Heart left ventricle (tissue), 16 donors: ENCODE measurements at regions not wholly inside any gene's neighbourhood (a gene's known extent, or its start where the extent isn't known, plus 50 kb on each side); places are given as distances from the start of the nearest gene placed in this dataset.
A peak's percentile ranks its signal among the peaks of the same experiment; 100 is the strongest.

ENCODE experiments used
- ATAC-seq, 4 donors: fragments of 200-7000 bp; cut with Tn5 transposase; one replicate each; pipeline ENCODE4 v1.9.1; 2020 to 2022; ENCODE audit warnings: moderate library complexity in 4 of 4, mild to moderate bottlenecking in 3 of 4, moderate number of reproducible peaks in 1 of 4
- DNase-seq, 5 donors: peaks; one replicate each; pipeline ENCODE4 v3.0.0-alpha.2; 2020
- H3K27ac ChIP-seq, 12 donors: fragments of 200-600 bp; sonication (generic) in 4 of 12; one replicate each; pipeline versions ENCODE4 v1.5.0 to v1.8.0; 2016 to 2022; ENCODE audit warnings: mild to moderate bottlenecking in 2 of 12
- H3K27me3 ChIP-seq, 9 donors: fragments of 200-600 bp; sonication (generic) in 2 of 9; one replicate each; pipeline versions ENCODE4 v1.5.1 to v1.8.0; 2016 to 2022; ENCODE audit warnings: mild to moderate bottlenecking in 3 of 9
- H3K36me3 ChIP-seq, 9 donors: fragments of 200-600 bp; sonication (generic) in 2 of 9; one replicate each; pipeline versions ENCODE4 v1.5.0 to v1.8.0; 2018 to 2022; ENCODE audit warnings: mild to moderate bottlenecking in 2 of 9
- H3K4me1 ChIP-seq, 12 donors: fragments of 200-600 bp; sonication (generic) in 4 of 12; one replicate each; pipeline versions ENCODE4 v1.5.0 to v1.8.0; 2016 to 2022; ENCODE audit warnings: mild to moderate bottlenecking in 3 of 12
- H3K4me3 ChIP-seq, 12 donors: fragments of 200-600 bp; sonication (generic) in 4 of 12; one replicate each; pipeline versions ENCODE4 v1.5.0 to v1.8.0; 2017 to 2022; ENCODE audit warnings: mild to moderate bottlenecking in 9 of 12, moderate library complexity in 4 of 12
- H3K9me3 ChIP-seq, 12 donors: fragments of 200-600 bp; sonication (generic) in 4 of 12; one replicate each; pipeline versions ENCODE4 v1.5.0 to v1.8.0; 2016 to 2022; ENCODE audit warnings: mild to moderate bottlenecking in 1 of 12
- POLR2A ChIP-seq, 2 donors: fragments of 450-650 bp; IDR thresholded peaks; one replicate each; pipeline ENCODE4 v1.6.1; 2017; ENCODE audit warnings: antibody characterized with exemption in 2 of 2, mild to moderate bottlenecking in 2 of 2, moderate library complexity in 2 of 2
- WGBS, 4 donors: extraction: QIAGEN DNeasy Blood & Tissue Kit in 2 of 4; methylation state at CpG; one replicate each; pipeline versions ENCODE4 v1.1.5 to v1.1.7; 2013 to 2018; 5-methylcytosine and 5-hydroxymethylcytosine counted together
- intact Hi-C, 10 donors: fragments of 100-400 bp; cut with DNase I; formaldehyde crosslinking; loops; one replicate each; pipeline versions ENCODE4 v1.11.1 to v1.14.2; 2022
- TF ChIP-seq, protein P1 (sequence below), 12 donors: fragments of 200-600 bp; sonication (generic) in 4 of 12; IDR thresholded peaks; one replicate each; pipeline versions ENCODE4 v1.5.0 to v1.8.0; 2018 to 2022; ENCODE audit warnings: antibody characterized with exemption in 12 of 12, mild to moderate bottlenecking in 5 of 12
- donor health status: ischemic (EF 13 %, LVEDD 7.1; RV severe dilation, severe dysfunction).
- donor health status: healthy with polysubstance abuse.
- donor health status: DM: no; HTN: yes; CAD: no.
- donor health status: DM: no; HTN: no; CAD: no.
- donor health status: ischemic (EF 25% LVEDD 6.9; RV normal size, moderate dysfunction).
- donor health status: ischemic (EF 25% LVEDD 5.7; RV mildly dilated, moderate dysfunction).
- donor health status: healthy.
- donor health status: DM: yes; HTN: yes; CAD: no.
- donor health status: ischemic (EF 35%, LVEDD 5.7; RV mildly dilated, moderate dysfunction).
- donor health status: nonischemic (EF 11% LVEDD 7.7; RV severe dilation, severe dysfunction).
- donor health status: DM: yes; HTN: yes; CAD: no.
- donor health status: PGD.
- donor health status: ischemic (EF 29% LVEDD 5.4; RV normal size, mild dysfunction).
- donor health status: nonischemic (EF 23%, LVEDD 6.1; RV moderate dilation, normal function).

DNA sequence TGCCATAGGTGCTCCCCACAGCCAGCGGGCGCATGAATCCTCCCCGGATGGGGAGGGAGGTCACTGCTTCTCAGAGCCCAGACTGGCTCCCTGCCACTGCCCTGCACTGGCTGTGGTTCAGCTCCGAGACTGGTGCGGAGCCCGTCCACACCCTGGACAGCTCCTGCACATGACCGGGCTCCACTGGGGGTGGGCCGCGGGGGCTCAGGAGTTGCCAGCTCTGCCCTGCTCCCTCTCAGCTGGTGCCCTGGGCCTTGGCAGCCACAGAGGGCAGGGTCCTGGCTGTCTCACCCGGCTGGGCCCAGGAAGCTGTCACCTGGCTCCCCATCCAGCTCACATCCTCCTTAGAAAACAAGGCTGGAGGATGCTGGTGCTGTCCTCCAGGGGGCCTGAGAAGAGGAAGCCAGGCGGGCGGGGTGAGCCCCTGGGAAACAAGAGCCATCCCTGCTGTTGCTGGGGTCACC is 64.9 kb upstream of the ADRA2C start:
- ATAC-seq (peak in 2 of 4 donors; percentile 32 to 38), DNase-seq (peak in 1 of 5 donors; percentile 30)
- no peak overlapping the region for H3K27ac ChIP-seq
- no peaks in the 10 kb centered on the region for H3K36me3 ChIP-seq
- no peaks in the 10 kb centered on the region for H3K4me1 ChIP-seq
- TF ChIP-seq POLR2A (IDR thresholded peaks at IDR 0.05), result no peak
- TF ChIP-seq, protein P1, sequence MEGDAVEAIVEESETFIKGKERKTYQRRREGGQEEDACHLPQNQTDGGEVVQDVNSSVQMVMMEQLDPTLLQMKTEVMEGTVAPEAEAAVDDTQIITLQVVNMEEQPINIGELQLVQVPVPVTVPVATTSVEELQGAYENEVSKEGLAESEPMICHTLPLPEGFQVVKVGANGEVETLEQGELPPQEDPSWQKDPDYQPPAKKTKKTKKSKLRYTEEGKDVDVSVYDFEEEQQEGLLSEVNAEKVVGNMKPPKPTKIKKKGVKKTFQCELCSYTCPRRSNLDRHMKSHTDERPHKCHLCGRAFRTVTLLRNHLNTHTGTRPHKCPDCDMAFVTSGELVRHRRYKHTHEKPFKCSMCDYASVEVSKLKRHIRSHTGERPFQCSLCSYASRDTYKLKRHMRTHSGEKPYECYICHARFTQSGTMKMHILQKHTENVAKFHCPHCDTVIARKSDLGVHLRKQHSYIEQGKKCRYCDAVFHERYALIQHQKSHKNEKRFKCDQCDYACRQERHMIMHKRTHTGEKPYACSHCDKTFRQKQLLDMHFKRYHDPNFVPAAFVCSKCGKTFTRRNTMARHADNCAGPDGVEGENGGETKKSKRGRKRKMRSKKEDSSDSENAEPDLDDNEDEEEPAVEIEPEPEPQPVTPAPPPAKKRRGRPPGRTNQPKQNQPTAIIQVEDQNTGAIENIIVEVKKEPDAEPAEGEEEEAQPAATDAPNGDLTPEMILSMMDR (IDR thresholded peaks at IDR 0.05), result no peak
- no peak overlapping the region for H3K4me3 ChIP-seq
- intact Hi-C loops, result no loop called here
- 44 to 58% (median 50%) methylated on average over 5 to 12 of the region's 12 CpGs for WGBS, 4 donors
- peaks cover 0 to 24% (median 11%) of the 10 kb centered on the region in 12 donors for H3K9me3 ChIP-seq
- H3K27me3 ChIP-seq, result peaks cover 17 to 83% (median 27%) of the 10 kb centered on the region in 9 donors

DNA sequence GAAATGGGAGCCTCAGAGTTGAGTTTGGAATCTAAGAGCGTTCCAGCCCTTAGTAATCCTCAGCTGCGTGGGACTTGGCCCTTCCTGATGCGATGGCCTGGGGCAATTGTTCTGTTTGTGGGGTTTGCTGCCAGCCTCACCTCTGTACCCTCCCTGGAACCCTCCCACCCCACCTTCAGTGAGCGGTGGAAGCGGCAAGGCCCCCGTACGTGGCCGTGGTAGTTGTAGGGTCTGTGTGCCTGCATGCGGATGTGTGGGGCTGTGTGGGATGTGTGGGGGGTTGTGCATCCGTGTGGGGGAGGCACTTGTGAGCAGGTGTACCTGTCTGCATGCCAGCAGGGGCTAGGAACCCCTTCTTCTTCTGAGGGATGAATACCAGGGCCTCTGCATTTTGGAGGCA is 65.4 kb upstream of the ADRA2C start:
- 76 to 84% (median 81%) methylated on average over 10 of the region's 10 CpGs for WGBS, 4 donors

DNA sequence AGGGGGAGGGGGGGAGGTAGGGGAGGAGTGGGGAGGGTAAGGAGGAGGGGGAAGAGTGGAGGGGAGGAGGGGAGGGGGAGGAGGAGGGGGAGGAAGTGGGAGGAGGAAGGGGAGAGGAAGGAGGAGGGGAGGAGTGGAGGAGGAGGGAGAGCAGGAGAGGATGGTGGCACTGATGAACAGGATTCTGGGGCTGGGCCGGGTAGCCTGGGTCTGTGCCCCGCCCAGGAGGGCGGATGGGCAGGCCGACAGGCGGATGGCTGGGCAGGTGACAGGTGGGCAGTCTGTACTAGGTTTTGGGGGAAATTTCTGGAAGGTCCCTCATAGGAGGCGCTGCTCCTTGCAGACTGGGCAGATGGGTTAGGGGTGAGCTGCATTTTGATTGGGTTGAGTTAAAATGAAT is 66.0 kb upstream of the ADRA2C start:
- H3K27me3 ChIP-seq, result peaks cover 17 to 82% (median 27%) of the 10 kb centered on the region in 9 donors
- no peak overlapping the region for H3K27ac ChIP-seq
- intact Hi-C loops, result no loop called here
- 70 to 73% (median 71%) methylated on average over 6 of the region's 6 CpGs for WGBS, 4 donors
- H3K4me1 ChIP-seq, result no peaks in the 10 kb centered on the region
- DNase-seq (peak in 1 of 5 donors; percentile 7), ATAC-seq (no peak)
- peaks cover 0 to 30% (median 12%) of the 10 kb centered on the region in 12 donors for H3K9me3 ChIP-seq
- TF ChIP-seq, protein P1 (IDR thresholded peaks at IDR 0.05), result no peak
- TF ChIP-seq POLR2A (IDR thresholded peaks at IDR 0.05), result no peak
- no peaks in the 10 kb centered on the region for H3K36me3 ChIP-seq
- no peak overlapping the region for H3K4me3 ChIP-seq

More for the DNA sequence above, 65.4 kb upstream of the ADRA2C start:
- no peak overlapping the region for H3K27ac ChIP-seq
- H3K27me3 ChIP-seq, result peaks cover 17 to 85% (median 27%) of the 10 kb centered on the region in 9 donors
- DNase-seq, result peak in 1 of 5 donors; percentile 33
- H3K36me3 ChIP-seq, result no peaks in the 10 kb centered on the region
- intact Hi-C loops, result no loop called here
- no peak for TF ChIP-seq POLR2A (IDR thresholded peaks at IDR 0.05)
- TF ChIP-seq, protein P1 (IDR thresholded peaks at IDR 0.05), result no peak
- H3K4me3 ChIP-seq, result no peak overlapping the region
- ATAC-seq, result no peak
- H3K9me3 ChIP-seq, result peaks cover 0 to 28% (median 12%) of the 10 kb centered on the region in 12 donors
- no peaks in the 10 kb centered on the region for H3K4me1 ChIP-seq

DNA sequence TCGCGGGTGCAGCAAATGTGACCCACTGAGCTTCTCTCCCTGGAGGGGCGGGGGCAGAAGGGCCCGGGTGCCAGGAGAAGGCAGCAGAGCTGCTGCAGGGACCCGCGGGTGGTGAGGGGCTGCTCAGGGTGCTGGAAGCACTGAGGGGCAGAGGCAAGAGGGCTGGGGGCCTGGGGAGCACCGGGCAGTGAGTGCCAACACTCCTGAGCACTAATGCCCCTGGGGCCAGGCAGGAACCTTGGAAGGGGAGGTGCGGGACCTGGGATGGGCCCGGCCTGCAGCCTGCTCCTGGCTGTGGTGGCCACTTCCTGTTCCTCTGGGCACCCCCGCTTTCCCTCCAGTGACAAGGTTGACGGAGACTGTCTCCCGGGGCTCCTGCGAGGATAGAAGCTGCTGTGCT is 66.5 kb upstream of the ADRA2C start:
- WGBS, 4 donors, result 59 to 67% (median 64%) methylated on average over 12 to 13 of the region's 13 CpGs
- peaks cover 17 to 76% (median 27%) of the 10 kb centered on the region in 9 donors for H3K27me3 ChIP-seq
- no peaks in the 10 kb centered on the region for H3K36me3 ChIP-seq
- no peak overlapping the region for H3K27ac ChIP-seq
- H3K4me1 ChIP-seq, result no peaks in the 10 kb centered on the region
- peaks cover 0 to 33% (median 12%) of the 10 kb centered on the region in 12 donors for H3K9me3 ChIP-seq
- ATAC-seq (no peak), DNase-seq (peak in 1 of 5 donors; percentile 49)
- H3K4me3 ChIP-seq, result no peak overlapping the region
- intact Hi-C loops, result no loop called here
- no peak for TF ChIP-seq POLR2A (IDR thresholded peaks at IDR 0.05)
- TF ChIP-seq, protein P1 (IDR thresholded peaks at IDR 0.05), result no peak
